Vagina (tissue), 2 donors: ENCODE measurements at regions not wholly inside any gene's neighbourhood (a gene's known extent, or its start where the extent isn't known, plus 50 kb on each side); places are given as distances from the start of the nearest gene placed in this dataset.

Experiments
- POLR2A ChIP-seq, 2 donors: fragments of 450-650 bp; IDR thresholded peaks; one replicate each; pipeline ENCODE4 v1.6.1; 2017; ENCODE audit warnings: antibody characterized with exemption in 2 of 2, mild to moderate bottlenecking in 2 of 2, moderate library complexity in 2 of 2
- POLR2AphosphoS5 ChIP-seq, 2 donors: sonication (generic); formaldehyde crosslinking; IDR thresholded peaks; one replicate each; pipeline ENCODE4 v1.9.0; 2017; ENCODE audit warnings: antibody characterized with exemption in 2 of 2, mild to moderate bottlenecking in 2 of 2, low read depth in 1 of 2; ENCODE audit not compliant: insufficient read depth in 1 of 2
- TF ChIP-seq, protein P1 (sequence below), 3 experiments: fragments of 450-650 bp in 2 of 3; fragments of 200-600 bp in 1 of 3; sonication (generic) in 1 of 3; IDR thresholded peaks; one replicate each; pipeline ENCODE4 v1.5.1; 2017 to 2019; ENCODE audit warnings: antibody characterized with exemption in 3 of 3, mild to moderate bottlenecking in 2 of 3, moderate library complexity in 2 of 3

- no peak for TF ChIP-seq POLR2AphosphoS5 (IDR thresholded peaks at IDR 0.05; ENCODE audit: insufficient read depth in 1 of 2, low read depth in 1 of 2)
- TF ChIP-seq POLR2A (IDR thresholded peaks at IDR 0.05): no peak
- TF ChIP-seq, protein P1, sequence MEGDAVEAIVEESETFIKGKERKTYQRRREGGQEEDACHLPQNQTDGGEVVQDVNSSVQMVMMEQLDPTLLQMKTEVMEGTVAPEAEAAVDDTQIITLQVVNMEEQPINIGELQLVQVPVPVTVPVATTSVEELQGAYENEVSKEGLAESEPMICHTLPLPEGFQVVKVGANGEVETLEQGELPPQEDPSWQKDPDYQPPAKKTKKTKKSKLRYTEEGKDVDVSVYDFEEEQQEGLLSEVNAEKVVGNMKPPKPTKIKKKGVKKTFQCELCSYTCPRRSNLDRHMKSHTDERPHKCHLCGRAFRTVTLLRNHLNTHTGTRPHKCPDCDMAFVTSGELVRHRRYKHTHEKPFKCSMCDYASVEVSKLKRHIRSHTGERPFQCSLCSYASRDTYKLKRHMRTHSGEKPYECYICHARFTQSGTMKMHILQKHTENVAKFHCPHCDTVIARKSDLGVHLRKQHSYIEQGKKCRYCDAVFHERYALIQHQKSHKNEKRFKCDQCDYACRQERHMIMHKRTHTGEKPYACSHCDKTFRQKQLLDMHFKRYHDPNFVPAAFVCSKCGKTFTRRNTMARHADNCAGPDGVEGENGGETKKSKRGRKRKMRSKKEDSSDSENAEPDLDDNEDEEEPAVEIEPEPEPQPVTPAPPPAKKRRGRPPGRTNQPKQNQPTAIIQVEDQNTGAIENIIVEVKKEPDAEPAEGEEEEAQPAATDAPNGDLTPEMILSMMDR (IDR thresholded peaks at IDR 0.05): no peak
Measured at GRCh38 chr14:26929361-26929760, 331.5 kb upstream of the NOVA1 start.
